GM12878 (cell line): ENCODE measurements at regions not wholly inside any gene's neighbourhood (a gene's known extent, or its start where the extent isn't known, plus 50 kb on each side); places are given as distances from the start of the nearest gene placed in this dataset.

Source experiments
- ATAC-seq: fragments of 200-7000 bp; cut with Tn5 transposase; 3 replicates; pipeline ENCODE4 v1.9.1; 2020; ENCODE audit warnings: mild to moderate bottlenecking, moderate library complexity
- BruUV-seq: library from RNA; stranded (reverse); fragments of 400-500 nt; replicated peaks from 2 replicates; lab custom pipeline; 2021; lab: Mats Ljungman, UMichigan
- CTCF ChIA-PET: fragments of 300-600 bp; sonication (Branson Sonifier 250); formaldehyde crosslinking; extraction: SDS; loops from one replicate; lab custom pipeline; 2021; ENCODE audit warnings: inconsistent platforms; lab: Yijun Ruan, JAX
- POLR2A ChIA-PET: fragments of 350-600 bp; formaldehyde crosslinking; extraction: SDS; loops from one replicate; lab custom pipeline; 2021; ENCODE audit warnings: inconsistent platforms; lab: Charles Lee
- RAD21 ChIA-PET: fragments of 300-600 bp; sonication (Branson Sonifier 250); formaldehyde crosslinking; loops from one replicate; lab custom pipeline; 2023; ENCODE audit warnings: antibody characterized with exemption; ENCODE audit not compliant: unreplicated experiment; lab: Charles Lee
- SMC1A ChIA-PET: fragments of 300-600 bp; sonication (Branson Sonifier 250); formaldehyde crosslinking; loops from one replicate; lab custom pipeline; 2023; ENCODE audit not compliant: unreplicated experiment, uncharacterized antibody; lab: Charles Lee
- DNase-seq: peaks from one replicate; pipeline ENCODE4 v3.0.0-alpha.2; 2011; ENCODE audit warnings: low read depth, low spot score
- FAIRE-seq: peaks from 3 replicates; lab custom pipeline; 2011; peaks lifted over from hg19 to GRCh38; lab: Jason Lieb, UNC
- H2AFZ ChIP-seq: 2 replicates; pipeline ENCODE4 v1.6.0; 2011; ENCODE audit warnings: low read depth, low read length, control low read depth; ENCODE audit not compliant: control insufficient read depth
- H3K27ac ChIP-seq: 2 replicates; pipeline ENCODE4 v1.5.1; 2011; ENCODE audit warnings: control low read depth; ENCODE audit not compliant: control insufficient read depth, insufficient read depth
- H3K27me3 ChIP-seq, 2 experiments: replicated peaks in 1 of 2; 2 replicates each; pipeline versions ENCODE4 v1.6.0 to v1.6.1; 2011; ENCODE audit warnings: low read length in 1 of 2; ENCODE audit not compliant: control insufficient read depth in 2 of 2, insufficient read depth in 2 of 2
- H3K36me3 ChIP-seq, 2 experiments: 2 replicates each; pipeline ENCODE4 v1.5.1; 2011; ENCODE audit warnings: low read length in 1 of 2; ENCODE audit not compliant: control insufficient read depth in 2 of 2, insufficient read depth in 2 of 2
- H3K4me1 ChIP-seq: 2 replicates; pipeline ENCODE4 v1.6.1; 2011; ENCODE audit warnings: mild to moderate bottlenecking, low read length, moderate library complexity, mixed read lengths; ENCODE audit not compliant: control insufficient read depth, insufficient read depth
- H3K4me2 ChIP-seq: 2 replicates; pipeline ENCODE4 v1.6.0; 2011; ENCODE audit warnings: control low read depth; ENCODE audit not compliant: control insufficient read depth, insufficient read depth
- H3K4me3 ChIP-seq: fragments of 200-600 bp; sonication (generic); 2 replicates; pipeline ENCODE4 v1.5.1; 2016
- H3K79me2 ChIP-seq: 2 replicates; pipeline ENCODE4 v1.6.0; 2011; ENCODE audit warnings: low read length; ENCODE audit not compliant: control insufficient read depth, insufficient read depth
- H3K9ac ChIP-seq: 2 replicates; pipeline ENCODE4 v1.8.0; 2011; ENCODE audit warnings: low read length, control low read depth, mixed read lengths; ENCODE audit not compliant: control insufficient read depth, insufficient read depth
- H3K9me3 ChIP-seq: replicated peaks from 3 replicates; pipeline ENCODE4 v1.5.1; 2011; ENCODE audit warnings: mild to moderate bottlenecking, low read length; ENCODE audit not compliant: control insufficient read depth, insufficient read depth
- H4K20me1 ChIP-seq: 2 replicates; pipeline ENCODE4 v1.6.0; 2011; ENCODE audit not compliant: control insufficient read depth, insufficient read depth
- ETV6 ChIP-seq, 2 experiments: fragments of 450-650 bp in 1 of 2; IDR thresholded peaks in 1 of 2; conservative IDR thresholded peaks in 1 of 2; 2 replicates each; pipeline ENCODE4 v1.6.1; 2014; ENCODE audit warnings: antibody characterized with exemption in 1 of 2, borderline replicate concordance in 1 of 2, low read depth in 1 of 2, mild to moderate bottlenecking in 1 of 2, moderate library complexity in 1 of 2
- JUNB ChIP-seq: IDR thresholded peaks from 2 replicates; pipeline ENCODE4 v1.6.1; 2016; ENCODE audit warnings: antibody characterized with exemption, mild to moderate bottlenecking
- MEF2B ChIP-seq: fragments of 450-650 bp; IDR thresholded peaks from 2 replicates; pipeline ENCODE4 v1.6.1; 2018; ENCODE audit warnings: mild to moderate bottlenecking, moderate library complexity; ENCODE audit not compliant: partially characterized antibody, poor library complexity, severe bottlenecking
- PML ChIP-seq: IDR thresholded peaks from 2 replicates; pipeline ENCODE4 v1.6.1; 2012; ENCODE audit warnings: low read length, inconsistent platforms
- RFX5 ChIP-seq: IDR thresholded peaks from 2 replicates; pipeline ENCODE4 v1.6.1; 2011; ENCODE audit warnings: low read depth, low read length, improper control_type of control experiment
- SIX5 ChIP-seq: IDR thresholded peaks from 2 replicates; pipeline ENCODE4 v1.6.1; 2011; ENCODE audit warnings: mild to moderate bottlenecking, low read depth, low read length, moderate library complexity; ENCODE audit not compliant: severe bottlenecking
- TCF12 ChIP-seq: IDR thresholded peaks from 2 replicates; pipeline ENCODE4 v1.6.1; 2011; ENCODE audit warnings: low read depth, mild to moderate bottlenecking, low read length
- WGBS: methylation state at CpG from one replicate; pipeline ENCODE4 v1.1.6; 2016; ENCODE audit warnings: low lambda C conversion rate; ENCODE audit not compliant: insufficient replicate concordance, insufficient coverage; ENCODE audit errors: missing lambda C conversion rate; 5-methylcytosine and 5-hydroxymethylcytosine counted together
- in situ Hi-C: fragments of 300-500 bp; cut with MboI; formaldehyde crosslinking; loops from 9 replicates; pipeline ENCODE4 v1.14.3; 2018; ENCODE audit warnings: mixed read lengths
- intact Hi-C: fragments of 100-400 bp; cut with micrococcal nuclease; formaldehyde crosslinking; loops from one replicate; pipeline ENCODE4 v1.14.2; 2022; ENCODE audit not compliant: unreplicated experiment
- TF ChIP-seq, protein P1 (sequence below): fragments of 450-650 bp; IDR thresholded peaks from 2 replicates; pipeline ENCODE4 v1.6.1; 2017; ENCODE audit warnings: antibody characterized with exemption, mild to moderate bottlenecking, moderate library complexity

DNA sequence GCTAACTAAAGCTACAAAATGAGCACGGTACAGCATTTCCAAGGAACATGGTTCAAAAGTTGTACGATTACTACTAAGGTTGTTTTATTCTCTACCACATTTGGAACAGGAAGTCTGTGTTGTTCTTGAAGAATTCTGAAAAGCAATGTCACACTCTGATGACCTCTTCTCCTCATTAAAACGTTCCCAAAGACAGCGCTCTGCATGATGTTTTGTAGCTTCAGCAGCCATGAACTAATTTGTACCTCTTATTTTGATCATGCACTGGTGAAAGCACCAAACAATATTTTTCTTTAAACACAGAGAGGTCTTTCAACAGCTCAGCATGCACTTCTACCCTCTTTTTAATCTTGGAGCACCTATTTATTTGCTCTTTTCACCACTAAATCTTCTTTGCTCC is 75.0 kb upstream of the TES start:
- FAIRE-seq (no peak), DNase-seq (no peak), ATAC-seq (no peak)
- CTCF ChIA-PET = interaction anchor here (0.9 to 8.3 kb wide), 10 partner anchors 11 to 456 kb away, joined by 3 to 72 read pairs (median 5); no protein-coding TSS in a partner anchor
- POLR2A ChIA-PET = no interaction called here
- H4K20me1 ChIP-seq = no peaks in the 10 kb centered on the region
- H3K4me2 ChIP-seq = no peak overlapping the region
- SMC1A ChIA-PET = interaction anchor here (1.1 to 1.8 kb wide), 5 partner anchors 10 to 456 kb away, joined by 3 to 5 read pairs (median 5); no protein-coding TSS in a partner anchor
- no peaks in the 10 kb centered on the region for H3K27me3 ChIP-seq
- WGBS = 44% methylated on average over 4 of the region's 4 CpGs
- no peaks in the 10 kb centered on the region for H3K4me1 ChIP-seq
- H3K36me3 ChIP-seq = no peaks in the 10 kb centered on the region
- no peak overlapping the region for H3K9ac ChIP-seq
- intact Hi-C loops (loop anchor here (10.0 kb wide), 1 partner anchor 449 kb away; no protein-coding TSS in a partner anchor), in situ Hi-C loops (loop anchor here (5.0 kb wide), 1 partner anchor 102 kb away; no protein-coding TSS in a partner anchor)
- no peak overlapping the region for H3K4me3 ChIP-seq
- RAD21 ChIA-PET = interaction anchor here (0.8 to 4.4 kb wide), 3 partner anchors 45 to 103 kb away, joined by 3 to 23 read pairs (median 12); no protein-coding TSS in a partner anchor
- no TSS peak for BruUV-seq
- H3K27ac ChIP-seq = no peak overlapping the region
- no peak overlapping the region for H2AFZ ChIP-seq
- no peaks in the 10 kb centered on the region for H3K79me2 ChIP-seq
- H3K9me3 ChIP-seq = no peaks in the 10 kb centered on the region
- no peak for TF ChIP-seq SIX5
- TF ChIP-seq MEF2B = no peak
- TF ChIP-seq RFX5 = no peak
- no peak for TF ChIP-seq TCF12
- TF ChIP-seq, protein P1, sequence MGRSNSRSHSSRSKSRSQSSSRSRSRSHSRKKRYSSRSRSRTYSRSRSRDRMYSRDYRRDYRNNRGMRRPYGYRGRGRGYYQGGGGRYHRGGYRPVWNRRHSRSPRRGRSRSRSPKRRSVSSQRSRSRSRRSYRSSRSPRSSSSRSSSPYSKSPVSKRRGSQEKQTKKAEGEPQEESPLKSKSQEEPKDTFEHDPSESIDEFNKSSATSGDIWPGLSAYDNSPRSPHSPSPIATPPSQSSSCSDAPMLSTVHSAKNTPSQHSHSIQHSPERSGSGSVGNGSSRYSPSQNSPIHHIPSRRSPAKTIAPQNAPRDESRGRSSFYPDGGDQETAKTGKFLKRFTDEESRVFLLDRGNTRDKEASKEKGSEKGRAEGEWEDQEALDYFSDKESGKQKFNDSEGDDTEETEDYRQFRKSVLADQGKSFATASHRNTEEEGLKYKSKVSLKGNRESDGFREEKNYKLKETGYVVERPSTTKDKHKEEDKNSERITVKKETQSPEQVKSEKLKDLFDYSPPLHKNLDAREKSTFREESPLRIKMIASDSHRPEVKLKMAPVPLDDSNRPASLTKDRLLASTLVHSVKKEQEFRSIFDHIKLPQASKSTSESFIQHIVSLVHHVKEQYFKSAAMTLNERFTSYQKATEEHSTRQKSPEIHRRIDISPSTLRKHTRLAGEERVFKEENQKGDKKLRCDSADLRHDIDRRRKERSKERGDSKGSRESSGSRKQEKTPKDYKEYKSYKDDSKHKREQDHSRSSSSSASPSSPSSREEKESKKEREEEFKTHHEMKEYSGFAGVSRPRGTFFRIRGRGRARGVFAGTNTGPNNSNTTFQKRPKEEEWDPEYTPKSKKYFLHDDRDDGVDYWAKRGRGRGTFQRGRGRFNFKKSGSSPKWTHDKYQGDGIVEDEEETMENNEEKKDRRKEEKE = no peak
- no peak for TF ChIP-seq ETV6 (conservative IDR thresholded peaks at IDR 0.05 in 1 of 2, IDR thresholded peaks at IDR 0.05 in 1 of 2; ENCODE audit: borderline replicate concordance in 1 of 2, low read depth in 1 of 2)
- TF ChIP-seq JUNB = no peak
- TF ChIP-seq PML = no peak
